B cell (primary cell): ENCODE measurements at regions not wholly inside any gene's neighbourhood (a gene's known extent, or its start where the extent isn't known, plus 50 kb on each side); places are given as distances from the start of the nearest gene placed in this dataset.

ENCODE experiments used
- CTCF ChIP-seq: fragments of 200-600 bp; IDR thresholded peaks from one replicate; pipeline ENCODE4 v1.8.0; 2022; ENCODE audit warnings: antibody characterized with exemption, mild to moderate bottlenecking
- EZH2 ChIP-seq: IDR thresholded peaks from 2 replicates; pipeline ENCODE4 v1.6.1; 2012; ENCODE audit warnings: borderline replicate concordance, low read depth, mild to moderate bottlenecking, moderate library complexity, low read length; ENCODE audit not compliant: insufficient read depth, poor library complexity, severe bottlenecking

DNA sequence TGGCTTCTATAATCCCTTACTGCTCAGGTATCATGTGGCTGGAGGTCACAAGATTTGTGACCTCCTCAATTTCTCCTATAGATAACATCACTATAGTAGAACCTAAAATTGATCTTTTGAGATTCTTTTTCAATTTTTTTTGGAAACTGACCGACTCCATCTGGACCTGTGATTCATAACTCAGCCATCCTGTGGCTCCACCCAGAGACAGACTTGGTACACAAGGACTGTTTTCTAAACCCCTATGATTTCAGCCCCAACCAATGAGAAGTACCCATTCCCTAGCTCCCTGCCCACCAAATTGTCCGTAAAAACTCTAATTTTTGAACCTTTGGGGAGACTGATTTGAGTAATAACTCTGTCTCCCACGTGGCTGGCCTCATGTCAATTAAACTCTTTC, 148.9 kb downstream of the SYT10 start:
- TF ChIP-seq CTCF (no peak), EZH2 (no peak)
